LNCaP clone FGC (cell line): ENCODE measurements at regions not wholly inside any gene's neighbourhood (a gene's known extent, or its start where the extent isn't known, plus 50 kb on each side); places are given as distances from the start of the nearest gene placed in this dataset.

Experiments used
- DNase-seq: peaks from one replicate; pipeline ENCODE4 v3.0.0-alpha.2; 2011; ENCODE audit warnings: low read depth
- H3K4me3 ChIP-seq: 2 replicates; pipeline ENCODE4 v1.5.1; 2011; ENCODE audit warnings: mild to moderate bottlenecking, low read depth, low read length, control low read depth
- CTCF ChIP-seq: IDR thresholded peaks from 2 replicates; pipeline ENCODE4 v1.5.1; 2012; ENCODE audit warnings: mild to moderate bottlenecking; ENCODE audit not compliant: control insufficient read depth, insufficient read depth; ENCODE audit errors: extremely low read depth

DNA sequence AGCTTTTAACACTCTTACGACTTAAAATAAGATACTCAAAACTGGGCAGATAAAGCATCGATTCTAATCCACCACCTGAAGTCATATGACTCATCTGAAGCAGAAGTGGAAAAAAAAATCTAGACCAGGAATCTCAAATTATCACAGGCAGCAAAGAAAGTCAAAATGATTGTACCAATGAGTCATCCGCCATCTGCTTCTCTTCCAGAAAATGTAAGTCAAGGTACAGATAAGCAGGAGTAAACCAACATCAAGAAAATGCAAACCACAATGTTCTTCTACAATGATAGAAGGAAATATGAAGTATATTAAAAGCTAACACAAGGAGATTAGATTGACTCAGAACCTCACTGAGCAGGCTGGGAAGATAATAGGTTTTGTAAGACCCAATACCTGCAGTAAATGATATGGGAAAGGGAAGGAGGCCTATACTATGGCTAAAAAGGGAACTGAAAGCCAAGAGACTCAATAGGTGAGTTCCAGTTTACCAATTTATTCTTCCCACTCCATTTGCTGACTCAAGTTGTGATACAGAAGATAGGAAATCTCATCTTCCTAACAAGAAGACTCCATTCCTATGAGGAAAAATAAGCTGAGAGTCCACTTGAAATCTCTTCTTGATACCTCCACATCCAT, 88.4 kb upstream of the TET2 start:
- DNase-seq = no peak
- no peak overlapping the region for H3K4me3 ChIP-seq
- TF ChIP-seq CTCF = no peak

GRCh38 chr4:105059337-105059736, 87.3 kb upstream of the TET2 start:
- no peak for DNase-seq
- no peak for TF ChIP-seq CTCF
- no peak overlapping the region for H3K4me3 ChIP-seq

DNA sequence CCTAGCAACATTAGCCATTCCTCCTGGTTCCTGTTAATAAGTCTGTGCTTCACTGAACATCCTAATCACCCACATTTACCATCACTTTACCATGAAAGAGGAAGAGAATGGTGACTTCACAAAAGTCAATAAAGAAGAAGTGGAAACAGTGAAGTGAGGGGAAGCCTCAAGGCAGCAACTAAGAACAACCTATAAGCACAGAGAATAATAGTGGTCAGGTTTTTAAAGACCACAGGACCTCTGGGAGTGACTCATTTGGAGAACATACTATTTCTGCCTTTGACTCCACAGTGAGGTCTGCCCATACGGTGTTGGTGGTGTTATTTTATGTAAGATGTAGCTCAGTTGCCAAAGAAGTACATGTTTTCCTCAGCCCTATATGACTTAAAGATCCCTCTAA, 86.0 kb upstream of the TET2 start:
- H3K4me3 ChIP-seq = no peak overlapping the region
- no peak for DNase-seq
- no peak for TF ChIP-seq CTCF

- DNase-seq = peak; percentile 79
- TF ChIP-seq CTCF = no peak
- H3K4me3 ChIP-seq = no peak overlapping the region
These were observed 85.5 kb upstream of the TET2 start for GRCh38 chr4:105061136-105061696.

GRCh38 chr4:105061731-105062130, 84.9 kb upstream of the TET2 start:
- H3K4me3 ChIP-seq = no peak overlapping the region
- DNase-seq = peak; percentile 54
- no peak for TF ChIP-seq CTCF

- no peak for TF ChIP-seq CTCF
- DNase-seq = no peak
- no peak overlapping the region for H3K4me3 ChIP-seq
These were observed 80.3 kb upstream of the TET2 start for GRCh38 chr4:105066401-105066800.

DNA sequence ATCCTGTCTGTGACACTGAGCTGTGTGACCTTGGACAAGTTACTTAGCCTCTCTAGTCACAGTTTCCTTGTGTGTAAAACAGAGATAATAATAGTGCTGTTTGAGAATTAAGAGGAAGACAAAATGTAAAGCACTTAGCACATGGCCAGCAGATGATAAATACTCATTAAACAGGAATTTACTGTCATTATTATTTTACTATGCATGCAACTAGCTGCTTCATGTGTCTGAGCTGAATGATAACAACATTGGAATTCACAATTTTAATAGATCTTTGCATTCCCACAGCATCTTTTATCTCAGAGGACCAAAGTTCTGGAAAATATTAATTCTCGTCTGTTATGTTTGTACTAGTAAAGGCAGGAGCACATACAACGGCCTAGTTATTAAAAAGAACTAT, 79.2 kb upstream of the TET2 start:
- H3K4me3 ChIP-seq = no peak overlapping the region
- TF ChIP-seq CTCF = no peak
- no peak for DNase-seq
